Mucosa of descending colon (tissue), 3 donors: ENCODE measurements at regions not wholly inside any gene's neighbourhood (a gene's known extent, or its start where the extent isn't known, plus 50 kb on each side); places are given as distances from the start of the nearest gene placed in this dataset.

Experiments
- ATAC-seq: fragments of 200-7000 bp; cut with Tn5 transposase; one replicate; pipeline ENCODE4 v1.9.1; 2020; ENCODE audit warnings: mild to moderate bottlenecking, moderate library complexity
- DNase-seq, 3 donors: peaks; one replicate each; pipeline ENCODE4 v3.0.0-alpha.2; 2020
- H3K36me3 ChIP-seq: fragments of 200-600 bp; one replicate; pipeline ENCODE4 v1.8.0; 2021; ENCODE audit warnings: low read depth, mild to moderate bottlenecking
- H3K4me1 ChIP-seq: fragments of 200-600 bp; one replicate; pipeline ENCODE4 v1.8.0; 2021; ENCODE audit warnings: low read depth, mild to moderate bottlenecking
- H3K4me3 ChIP-seq: fragments of 200-600 bp; one replicate; pipeline ENCODE4 v1.8.0; 2021; ENCODE audit warnings: mild to moderate bottlenecking
- H3K9me3 ChIP-seq: fragments of 200-600 bp; one replicate; pipeline ENCODE4 v1.8.0; 2021; ENCODE audit warnings: mild to moderate bottlenecking
- intact Hi-C, 2 donors: fragments of 100-400 bp; cut with DNase I in 1 of 2; cut with micrococcal nuclease in 1 of 2; formaldehyde crosslinking; loops; one replicate each; pipeline versions ENCODE4 v1.11.0 to v1.11.1; 2022; cut with DNase I, micrococcal nuclease
- TF ChIP-seq, protein P1 (sequence below): fragments of 200-600 bp; IDR thresholded peaks from one replicate; pipeline ENCODE4 v1.8.0; 2022; ENCODE audit warnings: antibody characterized with exemption, mild to moderate bottlenecking
- donor health status: DM: no; HTN: no; CAD: no; lungs with moderate emphysema.
- donor health status: DM: no; HTN: no; CAD: no.
- donor health status: DM: no; HTN: yes; CAD: no.

DNA sequence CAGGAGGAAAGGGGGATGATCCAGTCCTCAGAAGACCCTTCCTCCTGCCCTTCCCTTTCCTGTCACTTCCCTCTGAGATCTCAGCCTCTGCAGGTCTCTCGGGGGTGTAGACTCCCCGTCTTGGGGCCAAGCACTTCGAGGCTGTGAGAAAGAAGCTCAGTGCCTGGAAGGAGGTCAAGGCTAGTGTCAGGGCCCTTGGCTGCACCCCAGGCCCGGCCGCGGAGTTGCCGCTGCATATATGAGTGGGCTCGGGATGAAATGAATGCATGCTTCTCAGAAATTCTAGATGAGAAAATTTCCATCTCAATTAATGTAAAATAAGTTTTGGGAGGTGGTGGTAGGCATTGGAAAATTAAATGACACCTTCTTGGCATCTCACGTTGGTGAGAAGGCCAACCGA, 1313.7 kb downstream of the BRD1 start:
- H3K9me3 ChIP-seq = no peaks in the 10 kb centered on the region
- DNase-seq (no peak), ATAC-seq (no peak)
- H3K4me1 ChIP-seq = no peaks in the 10 kb centered on the region
- H3K36me3 ChIP-seq = no peaks in the 10 kb centered on the region
- H3K4me3 ChIP-seq = no peak overlapping the region
- TF ChIP-seq, protein P1, sequence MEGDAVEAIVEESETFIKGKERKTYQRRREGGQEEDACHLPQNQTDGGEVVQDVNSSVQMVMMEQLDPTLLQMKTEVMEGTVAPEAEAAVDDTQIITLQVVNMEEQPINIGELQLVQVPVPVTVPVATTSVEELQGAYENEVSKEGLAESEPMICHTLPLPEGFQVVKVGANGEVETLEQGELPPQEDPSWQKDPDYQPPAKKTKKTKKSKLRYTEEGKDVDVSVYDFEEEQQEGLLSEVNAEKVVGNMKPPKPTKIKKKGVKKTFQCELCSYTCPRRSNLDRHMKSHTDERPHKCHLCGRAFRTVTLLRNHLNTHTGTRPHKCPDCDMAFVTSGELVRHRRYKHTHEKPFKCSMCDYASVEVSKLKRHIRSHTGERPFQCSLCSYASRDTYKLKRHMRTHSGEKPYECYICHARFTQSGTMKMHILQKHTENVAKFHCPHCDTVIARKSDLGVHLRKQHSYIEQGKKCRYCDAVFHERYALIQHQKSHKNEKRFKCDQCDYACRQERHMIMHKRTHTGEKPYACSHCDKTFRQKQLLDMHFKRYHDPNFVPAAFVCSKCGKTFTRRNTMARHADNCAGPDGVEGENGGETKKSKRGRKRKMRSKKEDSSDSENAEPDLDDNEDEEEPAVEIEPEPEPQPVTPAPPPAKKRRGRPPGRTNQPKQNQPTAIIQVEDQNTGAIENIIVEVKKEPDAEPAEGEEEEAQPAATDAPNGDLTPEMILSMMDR = no peak
- intact Hi-C loops = no loop called here

DNA sequence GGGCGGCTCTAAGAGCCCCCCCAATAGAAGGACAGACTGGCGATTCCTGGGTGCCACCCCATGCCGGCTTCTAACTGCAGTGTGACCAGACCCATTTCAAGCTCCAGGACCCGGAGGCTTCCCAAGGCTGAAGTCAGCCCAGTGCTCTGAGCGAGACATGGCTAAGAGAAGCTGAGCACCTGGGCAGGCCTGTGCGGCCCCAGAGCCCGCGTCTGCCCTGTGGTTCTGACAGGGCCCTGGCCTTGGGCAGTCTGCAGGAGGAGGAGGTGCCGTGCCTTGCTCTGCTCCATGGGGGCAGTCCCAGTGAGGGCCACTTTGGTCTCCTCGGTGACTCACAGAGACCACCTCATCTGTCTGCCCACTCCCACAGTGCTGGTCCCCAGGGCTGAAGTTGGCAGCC, 1314.2 kb downstream of the BRD1 start:
- Histone ChIP-seq H3K4me3 (no peak overlapping the region), H3K36me3 (no peaks in the 10 kb centered on the region), H3K4me1 (no peaks in the 10 kb centered on the region), H3K9me3 (no peaks in the 10 kb centered on the region)
- DNase-seq (no peak), ATAC-seq (no peak)
- TF ChIP-seq, protein P1 = no peak
- intact Hi-C loops = no loop called here

DNA sequence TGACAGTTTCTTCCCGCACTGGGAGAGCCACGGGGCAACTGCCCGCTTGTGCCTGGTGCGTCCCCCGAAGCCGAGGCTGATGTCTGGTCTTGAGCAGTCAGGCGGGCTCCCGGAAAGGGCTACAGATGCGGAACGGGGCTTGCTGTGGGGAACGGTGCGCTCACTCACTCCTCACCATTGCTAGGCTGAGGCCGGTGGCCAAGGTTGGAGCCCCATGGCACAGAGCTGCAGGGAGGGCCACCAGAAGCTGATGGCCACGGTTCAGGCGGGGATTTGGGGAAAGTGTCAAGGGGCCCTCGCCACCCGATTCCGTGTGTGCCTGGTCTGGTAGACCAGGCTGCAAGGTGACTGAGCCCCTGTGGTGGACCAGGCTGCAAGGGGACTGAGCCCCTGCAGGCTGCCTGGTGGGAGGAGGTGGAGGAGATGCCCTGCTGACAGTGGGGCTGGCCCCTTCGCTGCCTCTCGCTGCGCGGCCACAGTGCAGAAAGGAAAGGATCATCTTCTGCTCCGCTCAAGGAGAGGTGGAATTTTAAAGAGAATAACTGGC, 1315.8 kb downstream of the BRD1 start:
- H3K4me3 ChIP-seq = no peak overlapping the region
- no peaks in the 10 kb centered on the region for H3K36me3 ChIP-seq
- ATAC-seq = no peak
- no peaks in the 10 kb centered on the region for H3K9me3 ChIP-seq
- no peaks in the 10 kb centered on the region for H3K4me1 ChIP-seq
- TF ChIP-seq, protein P1 = no peak
- intact Hi-C loops = no loop called here
- no peak for DNase-seq

DNA sequence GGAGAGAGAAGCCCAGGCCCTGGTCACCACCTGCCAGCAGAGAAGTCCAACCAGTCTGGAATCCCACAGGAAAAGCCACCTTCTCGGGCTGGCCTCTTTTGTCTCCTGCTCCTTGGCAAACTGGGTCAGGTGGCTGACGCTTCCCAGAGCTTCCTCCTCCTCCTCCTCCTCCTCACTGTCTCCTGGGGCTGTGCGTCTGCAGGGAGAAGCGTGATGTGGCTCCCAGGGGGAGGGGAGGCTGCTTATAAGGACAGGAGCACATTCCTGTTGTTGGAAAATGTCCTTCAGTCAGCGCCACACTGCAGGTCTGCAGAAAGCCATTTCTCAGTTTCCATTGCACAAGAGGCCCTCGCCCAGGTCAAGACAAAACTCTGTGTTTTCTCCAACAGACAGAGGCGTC, 1316.5 kb downstream of the BRD1 start:
- Histone ChIP-seq H3K4me1 (no peaks in the 10 kb centered on the region), H3K4me3 (no peak overlapping the region), H3K36me3 (no peaks in the 10 kb centered on the region), H3K9me3 (no peaks in the 10 kb centered on the region)
- TF ChIP-seq, protein P1 = no peak
- ATAC-seq (no peak), DNase-seq (no peak)
- intact Hi-C loops = no loop called here

DNA sequence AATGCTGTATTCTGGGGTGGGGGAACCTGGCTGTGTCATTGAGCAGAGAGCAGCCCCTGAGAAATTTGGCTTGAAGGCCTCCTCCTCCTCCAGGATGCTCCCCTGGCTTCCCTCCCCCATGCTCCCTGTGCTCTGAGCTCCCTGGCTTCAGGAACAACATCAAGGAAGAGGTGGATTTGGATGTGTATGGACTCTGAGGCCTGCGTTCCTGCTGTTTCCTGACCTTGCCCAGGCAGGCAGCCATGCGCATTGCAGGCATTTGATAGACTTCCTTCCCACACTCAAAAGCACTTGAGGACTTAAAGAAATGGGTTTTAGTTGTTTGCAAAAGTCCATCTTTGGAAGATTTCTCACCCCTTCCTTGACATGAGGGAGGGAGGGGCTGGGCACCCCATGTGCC, 1317.1 kb downstream of the BRD1 start:
- no peaks in the 10 kb centered on the region for H3K36me3 ChIP-seq
- TF ChIP-seq, protein P1 = no peak
- H3K9me3 ChIP-seq = no peaks in the 10 kb centered on the region
- ATAC-seq = no peak
- no peaks in the 10 kb centered on the region for H3K4me1 ChIP-seq
- DNase-seq = no peak
- intact Hi-C loops = no loop called here
- no peak overlapping the region for H3K4me3 ChIP-seq
